ENCODE measurements at regions not wholly inside any gene's neighbourhood (a gene's known extent, or its start where the extent isn't known, plus 50 kb on each side); places are given as distances from the start of the nearest gene placed in this dataset.

DNA sequence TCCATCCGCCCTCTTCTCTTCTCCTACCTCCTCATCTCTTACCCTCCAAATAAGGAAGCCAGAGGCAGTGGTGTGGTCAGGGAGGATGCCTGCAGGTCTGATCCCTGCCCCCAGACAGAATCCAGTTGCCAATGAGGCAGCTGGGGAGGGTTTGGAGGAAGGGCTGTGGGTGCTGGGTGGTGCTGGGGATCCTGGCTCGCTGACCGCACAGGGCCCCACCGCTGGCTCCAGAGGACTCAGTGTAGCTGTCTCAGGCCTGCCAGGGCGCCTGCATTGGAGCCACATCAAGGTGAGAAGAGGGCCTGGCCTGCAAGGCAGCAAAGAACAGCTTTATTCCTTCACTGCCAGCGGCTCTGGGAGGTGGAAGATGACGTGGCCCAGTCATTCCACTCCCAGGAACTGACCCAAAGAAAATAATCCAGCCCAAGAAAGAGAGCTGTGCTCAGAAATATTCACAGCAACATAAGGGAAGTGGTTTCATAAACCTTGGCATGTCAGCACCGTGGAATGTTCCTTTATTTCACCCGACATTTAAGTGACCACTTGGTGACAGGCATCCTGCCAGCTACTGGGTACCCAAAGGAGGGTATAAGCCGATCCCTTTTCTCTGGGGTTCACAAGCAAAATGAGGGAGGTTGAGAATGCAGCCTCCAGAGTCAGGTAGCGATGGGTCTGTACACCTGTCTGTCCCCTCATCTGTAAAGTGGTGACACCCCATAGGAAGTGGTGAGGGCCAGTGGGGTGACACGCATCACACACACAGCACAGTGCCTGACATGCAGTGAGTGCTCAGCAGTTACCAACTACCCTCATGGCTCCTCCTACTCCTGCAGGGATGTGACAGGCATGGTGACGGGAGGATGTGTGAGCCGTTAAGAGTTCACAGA, 125.1 kb downstream of the SNX5 start:
- H3K4me2 ChIP-seq (ENCODE audit: insufficient read depth in 1 of 2, low read depth in 2 of 2, low read length in 2 of 2): no peak overlapping the region
- no peaks in the 10 kb centered on the region for H3K36me3 ChIP-seq (ENCODE audit: control insufficient read depth in 2 of 4, insufficient read depth in 4 of 4, low read length in 3 of 4)
- no peak for TF ChIP-seq POU5F1 (IDR thresholded peaks at IDR 0.05; ENCODE audit: low read depth, low read length)
- TF ChIP-seq, protein P1, sequence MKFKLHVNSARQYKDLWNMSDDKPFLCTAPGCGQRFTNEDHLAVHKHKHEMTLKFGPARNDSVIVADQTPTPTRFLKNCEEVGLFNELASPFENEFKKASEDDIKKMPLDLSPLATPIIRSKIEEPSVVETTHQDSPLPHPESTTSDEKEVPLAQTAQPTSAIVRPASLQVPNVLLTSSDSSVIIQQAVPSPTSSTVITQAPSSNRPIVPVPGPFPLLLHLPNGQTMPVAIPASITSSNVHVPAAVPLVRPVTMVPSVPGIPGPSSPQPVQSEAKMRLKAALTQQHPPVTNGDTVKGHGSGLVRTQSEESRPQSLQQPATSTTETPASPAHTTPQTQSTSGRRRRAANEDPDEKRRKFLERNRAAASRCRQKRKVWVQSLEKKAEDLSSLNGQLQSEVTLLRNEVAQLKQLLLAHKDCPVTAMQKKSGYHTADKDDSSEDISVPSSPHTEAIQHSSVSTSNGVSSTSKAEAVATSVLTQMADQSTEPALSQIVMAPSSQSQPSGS (IDR thresholded peaks at IDR 0.05; ENCODE audit: low read length): no peak
- no peak for TF ChIP-seq EGR1 (IDR thresholded peaks at IDR 0.05; ENCODE audit: borderline replicate concordance, low read depth, low read length)
- no peak for TF ChIP-seq TAF7 (optimal IDR thresholded peaks at IDR 0.05; ENCODE audit: borderline replicate concordance, low read depth, low read length)
- TF ChIP-seq SAP30 (IDR thresholded peaks at IDR 0.05; ENCODE audit: insufficient read depth, insufficient replicate concordance, low read length): no peak
- no peak for TF ChIP-seq CTBP2 (IDR thresholded peaks at IDR 0.05; ENCODE audit: borderline replicate concordance, insufficient read depth, insufficient read length, low read length)
- TF ChIP-seq CREB1 (IDR thresholded peaks at IDR 0.05): no peak
- no peak for TF ChIP-seq RFX5 (IDR thresholded peaks at IDR 0.05; ENCODE audit: borderline replicate concordance, low read depth, low read length)
- FAIRE-seq (no peak), DNase-seq (ENCODE audit: low read depth in 1 of 2, low spot score in 2 of 2) (no peak)
- peaks cover 1% of the 10 kb centered on the region; the same call in 1 of the 2 replicates for H3K23me2 ChIP-seq (ENCODE audit: low read depth, low read length)
- no peak overlapping the region for H4K8ac ChIP-seq (ENCODE audit: extremely low read depth, insufficient read depth, low read length)
- no peaks in the 10 kb centered on the region; a peak in 1 of 4 replicates for H3K9me3 ChIP-seq (ENCODE audit: insufficient read depth in 2 of 2, low read depth in 1 of 2, low read length in 1 of 2)
- no peak overlapping the region for H2BK20ac ChIP-seq (ENCODE audit: low read length)
- H3K14ac ChIP-seq (ENCODE audit: insufficient read length): no peak overlapping the region
- H2AFZ ChIP-seq (ENCODE audit: low read length): 0 out of 2 replicates have a peak overlapping the region, but pooled peaks have one; percentile 46
- H3K4me3 ChIP-seq (ENCODE audit: extremely low read depth in 1 of 4, insufficient read depth in 2 of 4, low read depth in 3 of 4, low read length in 4 of 4): no peak overlapping the region
- no peak overlapping the region for H4K5ac ChIP-seq (ENCODE audit: insufficient read length, low read depth, low read length)
- no peak overlapping the region for H2AK5ac ChIP-seq (ENCODE audit: low read depth, low read length)
- POLR2A ChIA-PET (ENCODE audit: partially characterized antibody): interaction anchor here (0.7 kb wide), 1 partner anchor 31 kb away, joined by 3 read pairs; no protein-coding TSS in a partner anchor
- H3K9ac ChIP-seq (replicated peaks in 1 of 4; ENCODE audit: extremely low read depth in 1 of 4, low read depth in 3 of 4, low read length in 3 of 4): no peak overlapping the region
- no peaks in the 10 kb centered on the region for H3K79me1 ChIP-seq (ENCODE audit: low read depth, low read length)
- H4K20me1 ChIP-seq (replicated peaks in 1 of 2; ENCODE audit: control insufficient read depth in 1 of 2, insufficient read depth in 2 of 2, low read length in 2 of 2): no peaks in the 10 kb centered on the region
- H3K56ac ChIP-seq (replicated peaks; ENCODE audit: insufficient read length, low read depth, low read length): no peak overlapping the region
- no peaks in the 10 kb centered on the region for H3K79me2 ChIP-seq (ENCODE audit: control insufficient read depth in 1 of 2, insufficient read depth in 2 of 2, low read length in 2 of 2)
- peaks cover 0 to 4% (median 0%) of the 10 kb centered on the region in 4 experiments; a peak in 2 of 7 replicates for H3K4me1 ChIP-seq (replicated peaks in 1 of 4; ENCODE audit: control insufficient read depth in 3 of 4, insufficient read depth in 4 of 4, low read length in 3 of 4)
- H2BK5ac ChIP-seq (ENCODE audit: low read depth, low read length): no peak overlapping the region
- H3K27ac ChIP-seq (ENCODE audit: low read depth, low read length): no peak overlapping the region
- 0 out of 2 replicates have a peak overlapping the region, but pooled peaks have one; percentile 22 for H2BK15ac ChIP-seq (ENCODE audit: low read length)
- H3K4ac ChIP-seq (replicated peaks; ENCODE audit: insufficient read length, low read depth, low read length): no peak overlapping the region
- no peaks in the 10 kb centered on the region for H3K27me3 ChIP-seq (replicated peaks in 1 of 4; ENCODE audit: control insufficient read depth in 3 of 4, extremely low read depth in 1 of 4, insufficient read depth in 3 of 4, low read length in 3 of 4)
- H2BK12ac ChIP-seq (ENCODE audit: low read depth, low read length): peak overlapping the region; percentile 11; the same call in 1 of the 2 replicates
- no peak overlapping the region for H3K18ac ChIP-seq (ENCODE audit: extremely low read depth, low read length)
- CTCF ChIA-PET (ENCODE audit: partially characterized antibody): interaction anchor here (0.7 to 3.5 kb wide), 2 partner anchors 10 to 56 kb away, joined by 3 to 12 read pairs; no protein-coding TSS in a partner anchor
- WGBS, 2 experiments (ENCODE audit: extremely low coverage in 1 of 2, insufficient coverage in 1 of 2, insufficient read length in 1 of 2, insufficient replicate concordance in 2 of 2, low coverage in 1 of 2, low lambda C conversion rate in 2 of 2, missing lambda C conversion rate in 1 of 2): 90% methylated on average over 14 of the region's 14 CpGs; no CpG with 5 or more reads in 1 of the 2 experiments
- H2BK120ac ChIP-seq (replicated peaks; ENCODE audit: low read depth, low read length): no peak overlapping the region
- H4K91ac ChIP-seq (replicated peaks; ENCODE audit: insufficient read length, low read length): no peak overlapping the region
- no peak overlapping the region for H3K23ac ChIP-seq (ENCODE audit: insufficient read length)

Measured in H1 (cell line).